Non-pigmented ciliary epithelial cell (primary cell): ENCODE measurements at regions not wholly inside any gene's neighbourhood (a gene's known extent, or its start where the extent isn't known, plus 50 kb on each side); places are given as distances from the start of the nearest gene placed in this dataset.

Experiments used
- DNase-seq: peaks from one replicate; pipeline ENCODE4 v3.0.0-alpha.2; 2010; ENCODE audit warnings: low read depth

- DNase-seq, result no peak
These were observed 664.5 kb downstream of the KCNA4 start for GRCh38 chr11:29352273-29352795.

DNA sequence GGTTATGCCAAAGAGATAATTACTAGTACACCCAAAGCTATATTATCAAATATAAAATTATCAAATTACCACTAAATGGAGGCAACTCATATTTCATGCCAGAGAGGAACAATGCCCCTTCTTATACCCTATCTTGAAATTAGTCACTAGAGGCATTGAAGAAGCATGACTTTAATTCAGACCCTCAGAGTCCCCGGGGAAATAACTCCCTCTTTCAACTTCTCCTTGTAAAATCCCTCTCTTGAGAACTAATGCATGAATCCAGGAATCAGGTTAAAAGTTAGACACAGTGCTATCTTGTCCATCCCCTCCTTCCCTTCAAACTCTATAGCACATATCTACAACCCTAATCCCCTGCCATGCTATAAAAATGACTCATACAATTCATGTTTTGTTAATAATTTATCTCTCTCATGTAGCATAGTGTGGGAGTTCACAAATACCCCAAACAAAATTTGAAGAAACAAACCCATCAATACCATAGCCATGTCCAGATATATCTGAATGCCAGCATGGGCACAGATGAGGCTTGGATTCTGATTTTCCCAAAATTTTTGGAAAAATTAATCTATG is 665.4 kb downstream of the KCNA4 start:
- DNase-seq, result no peak

DNA sequence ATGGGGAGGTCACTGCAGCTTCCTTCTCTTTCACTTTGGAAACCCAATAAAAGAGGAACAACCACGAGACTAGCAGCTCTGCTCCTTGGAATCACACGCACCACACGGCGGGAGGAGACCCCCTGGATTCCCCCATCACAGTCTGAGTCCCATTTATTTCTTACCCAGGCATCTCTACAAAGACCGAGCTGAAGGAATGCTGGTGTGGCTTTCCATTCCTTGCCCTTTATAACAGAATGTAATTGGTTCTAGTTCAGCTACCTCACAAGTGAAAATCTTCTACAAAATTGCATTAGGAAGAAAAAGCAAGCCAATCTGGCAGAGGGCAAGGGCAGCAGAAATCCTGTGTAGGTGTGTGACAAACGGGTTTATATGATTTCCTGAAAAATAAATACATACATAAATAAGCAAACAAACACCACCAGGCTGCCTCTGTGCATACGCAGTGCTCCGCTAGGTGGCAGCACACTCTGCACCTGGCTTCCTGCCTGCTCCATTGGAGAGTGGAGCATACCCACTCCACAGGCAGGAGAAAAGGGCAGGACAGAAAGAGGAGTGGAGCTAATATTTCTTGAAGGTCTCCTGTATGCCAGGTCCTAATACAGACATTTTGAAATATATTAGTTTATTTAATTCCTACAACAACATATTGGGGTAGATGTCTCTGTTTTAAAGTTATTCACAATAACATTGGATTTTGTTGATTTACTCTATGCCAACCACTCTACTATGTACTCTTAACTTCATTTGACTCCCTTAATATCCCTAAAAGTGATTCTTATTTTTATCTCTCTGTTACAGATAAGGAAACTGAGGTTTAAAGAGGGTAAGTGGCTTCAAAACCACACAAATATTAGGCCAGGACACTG is 673.1 kb downstream of the KCNA4 start:
- DNase-seq, result no peak

- no peak for DNase-seq
These were observed 679.9 kb downstream of the KCNA4 start for GRCh38 chr11:29336727-29337575.

DNA sequence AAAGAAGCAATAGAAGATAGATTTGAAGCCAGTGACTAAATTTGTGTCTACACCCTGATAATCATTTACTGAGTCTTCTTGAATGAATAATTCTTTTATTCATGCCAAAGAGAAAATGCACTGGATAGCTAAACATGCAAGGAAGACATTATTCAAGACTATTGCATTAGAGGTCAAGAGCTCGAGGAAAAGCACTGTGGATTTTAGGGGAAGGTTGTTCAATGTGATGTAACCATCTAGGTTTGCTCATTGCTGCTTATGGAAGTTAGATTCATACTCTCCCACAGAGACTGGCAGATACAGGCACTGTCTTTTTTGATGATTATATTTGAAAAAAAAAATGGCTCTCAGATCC is 682.1 kb downstream of the KCNA4 start:
- DNase-seq, result no peak

DNA sequence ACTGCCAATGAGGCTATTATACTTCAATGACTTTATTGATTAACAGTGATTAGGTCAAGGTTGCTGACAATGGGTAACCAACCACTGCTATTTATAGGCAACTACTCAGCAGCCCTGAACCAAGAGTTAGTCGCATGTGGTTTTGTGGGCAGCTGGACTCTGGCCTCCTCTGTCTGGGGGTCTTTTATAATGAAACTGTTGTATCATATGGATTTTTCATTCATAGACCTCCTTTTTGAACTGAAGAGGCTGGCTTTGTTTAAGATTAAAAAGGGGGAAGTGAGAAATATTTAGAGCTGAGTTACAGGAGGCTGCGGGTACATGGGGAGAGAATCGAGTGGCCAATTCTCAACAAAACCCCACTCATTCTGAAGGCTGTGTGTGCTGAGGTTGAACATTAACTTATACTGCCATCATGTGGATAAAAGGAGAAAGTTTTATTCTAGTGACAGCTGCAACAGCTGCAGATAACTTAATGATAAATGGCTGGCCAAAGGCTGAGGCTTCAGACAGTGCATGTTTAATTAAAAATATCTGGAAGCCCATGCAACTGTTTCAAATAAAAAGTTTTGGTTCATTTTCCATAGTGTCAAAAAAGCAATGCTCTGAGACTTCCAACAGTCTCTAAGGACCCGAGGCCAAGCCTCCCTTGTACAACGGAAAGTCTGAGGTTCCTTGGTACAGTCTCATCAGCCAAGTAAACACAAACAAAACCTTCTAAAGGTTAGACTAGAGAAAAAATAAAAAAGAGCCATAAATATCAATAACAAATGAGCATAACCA is 682.6 kb downstream of the KCNA4 start:
- DNase-seq, result no peak

DNA sequence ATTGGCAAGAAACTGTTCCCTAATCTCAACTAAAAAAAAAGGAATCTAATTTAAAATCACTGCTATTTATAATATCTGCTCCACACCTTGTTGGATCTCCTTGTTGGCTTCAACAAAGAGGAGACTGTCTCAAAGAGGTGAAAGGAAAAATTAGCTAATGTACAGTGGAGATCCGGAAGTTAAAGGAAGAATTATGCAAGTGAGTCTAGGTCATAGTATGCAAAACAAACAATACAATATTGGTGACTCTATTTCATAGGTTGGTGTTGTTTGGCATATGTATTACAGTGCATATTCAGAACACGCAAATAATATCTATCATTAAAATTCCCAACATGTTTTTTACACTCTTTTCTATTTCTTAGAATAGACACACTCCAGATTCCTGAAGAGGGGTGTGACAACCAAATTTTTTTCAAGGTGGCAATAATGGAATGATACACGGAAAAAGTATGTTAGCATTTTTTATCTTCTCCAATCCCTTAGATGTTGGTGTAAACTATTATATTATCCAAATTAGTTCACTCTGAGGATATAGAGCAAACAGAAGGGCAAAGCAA is 685.3 kb downstream of the KCNA4 start:
- DNase-seq, result no peak

DNA sequence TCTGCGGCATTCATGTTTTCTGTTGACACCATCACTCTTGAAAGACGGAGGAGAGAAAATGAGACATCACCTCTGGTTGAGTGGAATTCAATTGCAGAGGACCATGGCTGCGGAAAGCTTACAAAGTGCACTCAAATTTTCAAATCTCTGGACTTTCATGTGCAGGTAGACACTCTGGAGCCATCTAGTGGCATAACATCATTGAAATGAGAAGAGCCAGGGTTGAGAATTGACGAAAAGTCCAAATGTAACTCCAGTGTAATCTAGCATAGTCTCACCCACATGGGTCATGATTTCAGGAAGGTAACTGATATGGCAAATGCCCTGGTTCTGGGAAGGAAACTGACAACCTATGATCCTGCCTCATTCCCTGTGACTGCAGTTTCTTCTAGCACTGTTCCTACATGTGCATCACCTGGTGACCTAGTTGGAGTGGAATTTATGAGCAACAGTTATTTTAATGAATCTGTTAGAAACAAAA is 687.8 kb downstream of the KCNA4 start:
- DNase-seq, result peak; percentile 80

- DNase-seq, result no peak
These were observed 688.9 kb downstream of the KCNA4 start for GRCh38 chr11:29327891-29328290.

GRCh38 chr11:29326757-29327156 is 690.1 kb downstream of the KCNA4 start:
- no peak for DNase-seq

GRCh38 chr11:29324328-29324727 is 692.5 kb downstream of the KCNA4 start:
- DNase-seq, result no peak

DNA sequence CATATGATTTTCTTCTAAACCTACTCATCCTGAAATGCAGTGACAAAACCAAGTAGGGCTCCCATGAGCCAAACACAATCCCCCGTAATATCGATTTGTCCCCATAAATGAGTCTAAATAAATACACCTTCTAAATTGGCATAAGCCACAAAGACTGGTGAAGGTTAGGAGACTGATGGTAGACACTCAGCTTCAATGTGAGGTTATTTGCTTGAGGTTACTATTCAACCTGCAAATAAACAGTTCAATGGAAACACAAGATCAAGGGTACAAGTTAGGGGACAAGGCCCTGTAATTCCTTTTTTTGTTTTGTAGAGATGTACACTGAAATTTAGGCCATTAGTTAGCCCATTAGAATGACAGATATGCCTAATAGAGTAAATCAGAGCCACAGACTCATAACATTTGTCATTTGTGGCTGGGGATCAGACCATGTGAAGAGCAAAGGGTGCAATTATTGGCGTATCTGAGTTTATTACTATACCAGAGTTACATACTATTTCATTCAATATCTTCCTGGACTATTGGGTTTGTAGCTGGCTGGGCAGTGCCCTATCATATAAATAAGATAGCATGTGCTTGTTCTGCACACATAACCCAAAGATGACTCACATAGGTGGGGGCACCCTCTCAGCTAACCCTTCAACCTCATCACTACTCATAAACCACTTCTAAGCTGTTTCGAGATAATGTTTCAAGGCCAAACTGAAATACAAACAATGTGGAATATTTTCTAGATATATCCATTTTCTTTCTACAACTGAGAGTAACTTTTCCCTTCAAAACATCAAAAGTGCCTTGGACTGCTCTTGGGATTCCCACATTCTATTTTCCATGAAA is 695.3 kb downstream of the KCNA4 start:
- DNase-seq, result peak; percentile 83

GRCh38 chr11:29320196-29320595 is 696.6 kb downstream of the KCNA4 start:
- DNase-seq, result no peak

GRCh38 chr11:29319210-29319609 is 697.6 kb downstream of the KCNA4 start:
- no peak for DNase-seq

- no peak for DNase-seq
These were observed 698.5 kb downstream of the KCNA4 start for GRCh38 chr11:29318134-29318845.

DNA sequence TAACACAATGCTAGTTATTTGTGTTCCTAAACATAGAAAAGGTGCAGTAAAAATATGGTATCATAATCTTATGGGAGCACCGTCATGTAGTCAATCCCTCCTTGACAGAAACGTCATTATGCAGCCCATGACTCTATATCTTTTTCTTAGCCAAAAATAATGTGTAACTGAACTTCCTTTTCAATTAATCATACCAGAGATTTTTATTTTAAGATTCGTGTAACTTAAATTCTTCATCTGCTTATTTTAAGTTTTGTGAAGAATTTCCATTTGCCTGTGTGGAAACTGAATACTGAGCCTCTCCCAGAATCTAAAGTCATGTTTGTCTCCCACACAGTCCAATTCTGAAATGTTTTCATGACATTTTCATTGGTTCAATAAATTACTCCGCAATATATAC is 699.1 kb downstream of the KCNA4 start:
- no peak for DNase-seq

- DNase-seq, result no peak
These were observed 701.6 kb downstream of the KCNA4 start for GRCh38 chr11:29315275-29315674.

DNA sequence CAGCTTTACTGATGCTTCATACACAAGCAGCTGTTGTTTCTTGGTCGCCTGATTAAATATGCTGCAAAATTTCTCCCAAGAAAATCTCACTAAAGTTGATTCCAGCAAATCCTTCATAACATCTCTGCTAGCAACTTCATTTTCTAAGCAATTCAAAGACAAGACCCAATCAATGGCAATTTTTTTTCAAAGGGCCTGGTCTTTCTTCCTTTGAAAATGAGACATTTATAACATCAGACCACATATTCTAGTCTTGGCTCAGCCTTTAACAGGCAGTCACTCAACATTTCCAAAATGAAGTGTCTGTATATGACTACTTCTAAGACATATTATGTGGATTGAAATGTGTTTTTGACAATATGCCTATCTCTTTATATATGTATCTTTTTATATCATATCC is 702.6 kb downstream of the KCNA4 start:
- DNase-seq, result no peak

- DNase-seq, result no peak
These were observed 704.0 kb downstream of the KCNA4 start for GRCh38 chr11:29312812-29313211.
